Naive thymus-derived CD4-positive, alpha-beta T cell (primary cell): ENCODE measurements at regions not wholly inside any gene's neighbourhood (a gene's known extent, or its start where the extent isn't known, plus 50 kb on each side); places are given as distances from the start of the nearest gene placed in this dataset.

Experiments used
- ATAC-seq: fragments of 150-1000 bp; cut with Tn5 transposase; 2 replicates; pipeline ENCODE4 v1.10.0; 2021; ENCODE audit warnings: mild to moderate bottlenecking, moderate library complexity
- CTCF ChIA-PET: fragments of 350-600 bp; sonication (Branson Sonifier 250); formaldehyde crosslinking; loops from one replicate; lab custom pipeline; 2021; ENCODE audit warnings: antibody characterized with exemption; lab: Charles Lee
- POLR2A ChIA-PET: fragments of 350-600 bp; sonication (Branson Sonifier 250); formaldehyde crosslinking; loops from one replicate; lab custom pipeline; 2021; ENCODE audit warnings: antibody characterized with exemption, inconsistent platforms; lab: Charles Lee
- DNase-seq, 9 donors: peaks; one replicate each; pipeline versions ENCODE4 v3.0.0 to v3.0.0-alpha.2; 2020 to 2022; ENCODE audit warnings: mixed read lengths in 1 of 9
- H3K27ac ChIP-seq: one replicate; pipeline ENCODE4 v1.7.0; 2013; ENCODE audit warnings: mild to moderate bottlenecking, low read depth, low read length, moderate library complexity
- H3K27me3 ChIP-seq, 2 donors: one replicate each; pipeline ENCODE4 v1.7.0; 2013; ENCODE audit warnings: low read length in 2 of 2, mild to moderate bottlenecking in 2 of 2, moderate library complexity in 2 of 2; ENCODE audit not compliant: control insufficient read depth in 2 of 2, insufficient read depth in 2 of 2
- H3K36me3 ChIP-seq, 3 experiments: 1 replicate in 2 of 3; 2 replicates in 1 of 3; pipeline ENCODE4 v1.7.0; 2013; ENCODE audit warnings: low read length in 3 of 3, mild to moderate bottlenecking in 3 of 3, moderate library complexity in 1 of 3; ENCODE audit not compliant: insufficient read depth in 3 of 3, control insufficient read depth in 2 of 3
- H3K4me1 ChIP-seq, 2 donors: one replicate each; pipeline ENCODE4 v1.7.0; 2013; ENCODE audit warnings: low read length in 2 of 2, mild to moderate bottlenecking in 2 of 2, moderate library complexity in 1 of 2; ENCODE audit not compliant: control insufficient read depth in 2 of 2, insufficient read depth in 2 of 2
- H3K4me3 ChIP-seq: 2 replicates; pipeline ENCODE4 v1.7.0; 2013; ENCODE audit warnings: mild to moderate bottlenecking, low read length
- H3K9me3 ChIP-seq, 3 experiments: 1 replicate in 2 of 3; 2 replicates in 1 of 3; pipeline ENCODE4 v1.7.0; 2013; ENCODE audit warnings: low read length in 3 of 3; ENCODE audit not compliant: control insufficient read depth in 2 of 3
- H3K27ac Mint-ChIP-seq, 9 donors: one replicate each; pipeline ENCODE4 v1.8.0; 2020 to 2022; ENCODE audit warnings: mixed read lengths in 9 of 9, mild to moderate bottlenecking in 8 of 9, moderate library complexity in 5 of 9, inconsistent platforms in 2 of 9
- H3K27me3 Mint-ChIP-seq, 5 donors: one replicate each; pipeline ENCODE4 v1.8.0; 2021 to 2022; ENCODE audit warnings: mixed read lengths in 5 of 5, mild to moderate bottlenecking in 1 of 5
- H3K36me3 Mint-ChIP-seq, 5 donors: one replicate each; pipeline ENCODE4 v1.8.0; 2020 to 2022; ENCODE audit warnings: mixed read lengths in 5 of 5, mild to moderate bottlenecking in 3 of 5, inconsistent platforms in 1 of 5
- H3K4me1 Mint-ChIP-seq, 7 donors: one replicate each; pipeline ENCODE4 v1.8.0; 2020 to 2022; ENCODE audit warnings: mixed read lengths in 7 of 7, mild to moderate bottlenecking in 3 of 7, inconsistent platforms in 1 of 7
- H3K4me3 Mint-ChIP-seq, 10 donors: one replicate each; pipeline ENCODE4 v1.8.0; 2020 to 2022; ENCODE audit warnings: mild to moderate bottlenecking in 10 of 10, mixed read lengths in 10 of 10, moderate library complexity in 6 of 10, inconsistent platforms in 2 of 10
- H3K9me3 Mint-ChIP-seq, 11 donors: one replicate each; pipeline ENCODE4 v1.8.0; 2020 to 2022; ENCODE audit warnings: mixed read lengths in 11 of 11, mild to moderate bottlenecking in 4 of 11, inconsistent platforms in 1 of 11, moderate library complexity in 1 of 11
- intact Hi-C, 2 donors: fragments of 100-400 bp; cut with micrococcal nuclease; formaldehyde crosslinking; loops; one replicate each; pipeline ENCODE4 v1.15.1; 2023

DNA sequence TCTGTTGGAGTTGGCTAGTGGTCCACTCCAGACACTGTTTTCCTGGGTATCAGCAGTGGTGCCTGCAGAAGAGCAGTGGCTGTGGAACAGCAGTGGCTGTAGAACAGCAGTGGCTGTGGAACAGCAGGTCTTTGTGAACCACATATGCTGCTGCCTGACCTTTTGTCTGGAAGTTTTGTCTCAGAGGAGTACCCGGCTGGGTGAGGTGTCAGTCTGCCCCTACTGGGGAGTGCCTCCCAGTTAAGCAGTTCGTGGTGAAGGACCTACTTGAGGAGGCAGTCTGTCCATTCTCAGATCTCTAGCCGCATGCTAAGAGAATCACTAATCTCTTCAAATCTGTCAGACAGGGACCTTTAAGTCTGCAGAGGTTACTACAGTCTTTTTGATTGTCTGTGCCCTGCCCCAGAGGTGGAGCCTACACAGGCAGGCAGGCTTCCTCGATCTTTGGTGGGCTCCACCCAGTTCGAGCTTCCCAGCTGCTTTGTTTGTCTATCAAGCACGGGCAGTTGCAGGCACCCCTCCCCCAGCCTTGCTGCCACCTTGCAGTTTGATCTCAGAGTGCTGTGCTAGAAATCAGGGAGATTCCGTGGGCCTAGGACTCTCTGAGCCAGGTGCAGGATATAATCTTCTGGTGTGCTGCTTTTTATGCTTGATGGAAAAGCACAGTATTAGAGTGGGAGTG is 89.1 kb upstream of the TRIM48 start:
- H3K4me1 Mint-ChIP-seq = no peaks in the 10 kb centered on the region
- no peak for DNase-seq
- peaks cover 14 to 70% (median 31%) of the 10 kb centered on the region in 11 donors for H3K9me3 Mint-ChIP-seq
- H3K27me3 Mint-ChIP-seq = no peaks in the 10 kb centered on the region
- Histone ChIP-seq H3K9me3 (peaks cover 0 to 10% (median 0%) of the 10 kb centered on the region in 3 experiments), H3K36me3 (no peaks in the 10 kb centered on the region), H3K4me3 (no peak overlapping the region), H3K27me3 (no peaks in the 10 kb centered on the region), H3K4me1 (no peaks in the 10 kb centered on the region), H3K27ac (no peak overlapping the region)
- H3K36me3 Mint-ChIP-seq = peaks cover 0 to 9% (median 0%) of the 10 kb centered on the region in 5 donors
- ChIA-PET CTCF (interaction anchor here (0.6 kb wide), 1 partner anchor 190 kb away, joined by 3 read pairs; no protein-coding TSS in a partner anchor), POLR2A (no interaction called here)
- ATAC-seq = no peak
- intact Hi-C loops = no loop called here
- no peak overlapping the region for H3K4me3 Mint-ChIP-seq
- no peak overlapping the region for H3K27ac Mint-ChIP-seq
